ENCODE measurements at regions not wholly inside any gene's neighbourhood (a gene's known extent, or its start where the extent isn't known, plus 50 kb on each side); places are given as distances from the start of the nearest gene placed in this dataset.

- no peak for TF ChIP-seq FOXM1 (IDR thresholded peaks at IDR 0.05; ENCODE audit: borderline replicate concordance)
- no peak for TF ChIP-seq FOXK2 (IDR thresholded peaks at IDR 0.05)
- TF ChIP-seq LEF1 (IDR thresholded peaks at IDR 0.05; ENCODE audit: borderline replicate concordance): no peak
- TF ChIP-seq TARDBP (IDR thresholded peaks at IDR 0.05): no peak
- TF ChIP-seq SP1 (IDR thresholded peaks at IDR 0.05): no peak
- TF ChIP-seq FOXA1 (IDR thresholded peaks at IDR 0.05): no peak
- no peak for TF ChIP-seq ELF4 (IDR thresholded peaks at IDR 0.05)
- TF ChIP-seq L3MBTL2 (conservative IDR thresholded peaks at IDR 0.05): no peak
- no peak for TF ChIP-seq ARNT (IDR thresholded peaks at IDR 0.05)
- no peak for TF ChIP-seq NFRKB (IDR thresholded peaks at IDR 0.05)
- no peak for TF ChIP-seq ZNF384 (IDR thresholded peaks at IDR 0.05)
- TF ChIP-seq HDGF (IDR thresholded peaks at IDR 0.05; ENCODE audit: borderline replicate concordance): no peak
- TF ChIP-seq BHLHE40 (IDR thresholded peaks at IDR 0.05; ENCODE audit: borderline replicate concordance): no peak
- TF ChIP-seq CTBP1 (IDR thresholded peaks at IDR 0.05; ENCODE audit: borderline replicate concordance): no peak
- no peak for TF ChIP-seq PKNOX1 (IDR thresholded peaks at IDR 0.05)
- TF ChIP-seq SUZ12 (IDR thresholded peaks at IDR 0.05): no peak
- ChIA-PET POLR2A (no interaction called here), CTCF (no interaction called here)
- DNase-seq (ENCODE audit: extremely low spot score): no peak
Observed at GRCh38 chr12:4148418-4149056, 125.0 kb upstream of the CCND2 start.

- ChIA-PET POLR2A (interaction anchor here (0.6 kb wide), 1 partner anchor 129 kb away, joined by 3 read pairs; no protein-coding TSS in a partner anchor), CTCF (no interaction called here)
Observed at GRCh38 chr12:4147031-4147481, 126.5 kb upstream of the CCND2 start.

GRCh38 chr12:4145990-4146859 is 127.3 kb upstream of the CCND2 start:
- ChIA-PET POLR2A (interaction anchor here (0.6 kb wide), 1 partner anchor 130 kb away, joined by 3 read pairs; no protein-coding TSS in a partner anchor), CTCF (no interaction called here)
- no peak for DNase-seq (ENCODE audit: extremely low spot score)
- TF ChIP-seq SP1 (IDR thresholded peaks at IDR 0.05): no peak
- no peak for TF ChIP-seq NFRKB (IDR thresholded peaks at IDR 0.05)
- TF ChIP-seq L3MBTL2 (conservative IDR thresholded peaks at IDR 0.05): no peak
- TF ChIP-seq CTBP1 (IDR thresholded peaks at IDR 0.05; ENCODE audit: borderline replicate concordance): no peak
- TF ChIP-seq HDGF (IDR thresholded peaks at IDR 0.05; ENCODE audit: borderline replicate concordance): no peak
- TF ChIP-seq PKNOX1 (IDR thresholded peaks at IDR 0.05): no peak
- TF ChIP-seq FOXK2 (IDR thresholded peaks at IDR 0.05): no peak
- TF ChIP-seq BHLHE40 (IDR thresholded peaks at IDR 0.05; ENCODE audit: borderline replicate concordance): no peak
- no peak for TF ChIP-seq FOXA1 (IDR thresholded peaks at IDR 0.05)
- no peak for TF ChIP-seq ZNF384 (IDR thresholded peaks at IDR 0.05)
- no peak for TF ChIP-seq FOXM1 (IDR thresholded peaks at IDR 0.05; ENCODE audit: borderline replicate concordance)
- no peak for TF ChIP-seq ARNT (IDR thresholded peaks at IDR 0.05)
- TF ChIP-seq LEF1 (IDR thresholded peaks at IDR 0.05; ENCODE audit: borderline replicate concordance): no peak
- TF ChIP-seq ELF4 (IDR thresholded peaks at IDR 0.05): no peak
- TF ChIP-seq TARDBP (IDR thresholded peaks at IDR 0.05): no peak
- no peak for TF ChIP-seq SUZ12 (IDR thresholded peaks at IDR 0.05)

More at GRCh38 chr12:4147031-4147481, 126.5 kb upstream of the CCND2 start:
- TF ChIP-seq FOXA1 (IDR thresholded peaks at IDR 0.05): no peak
- no peak for TF ChIP-seq ZNF384 (IDR thresholded peaks at IDR 0.05)
- no peak for TF ChIP-seq HDGF (IDR thresholded peaks at IDR 0.05; ENCODE audit: borderline replicate concordance)
- TF ChIP-seq SP1 (IDR thresholded peaks at IDR 0.05): no peak
- no peak for TF ChIP-seq NFRKB (IDR thresholded peaks at IDR 0.05)
- no peak for TF ChIP-seq SUZ12 (IDR thresholded peaks at IDR 0.05)
- no peak for TF ChIP-seq ARNT (IDR thresholded peaks at IDR 0.05)
- TF ChIP-seq BHLHE40 (IDR thresholded peaks at IDR 0.05; ENCODE audit: borderline replicate concordance): no peak
- TF ChIP-seq L3MBTL2 (conservative IDR thresholded peaks at IDR 0.05): no peak
- no peak for TF ChIP-seq PKNOX1 (IDR thresholded peaks at IDR 0.05)
- TF ChIP-seq FOXM1 (IDR thresholded peaks at IDR 0.05; ENCODE audit: borderline replicate concordance): no peak
- no peak for TF ChIP-seq TARDBP (IDR thresholded peaks at IDR 0.05)
- no peak for TF ChIP-seq LEF1 (IDR thresholded peaks at IDR 0.05; ENCODE audit: borderline replicate concordance)
- no peak for TF ChIP-seq CTBP1 (IDR thresholded peaks at IDR 0.05; ENCODE audit: borderline replicate concordance)
- TF ChIP-seq FOXK2 (IDR thresholded peaks at IDR 0.05): no peak
- TF ChIP-seq ELF4 (IDR thresholded peaks at IDR 0.05): no peak
- no peak for DNase-seq (ENCODE audit: extremely low spot score)

GRCh38 chr12:4144676-4145075 is 128.9 kb upstream of the CCND2 start:
- CTCF ChIA-PET: interaction anchor here (0.8 kb wide), 1 partner anchor 37 kb away, joined by 7 read pairs; no protein-coding TSS in a partner anchor
- POLR2A ChIA-PET: interaction anchor here (0.5 kb wide), 1 partner anchor 72 kb away, joined by 3 read pairs; no protein-coding TSS in a partner anchor
- TF ChIP-seq ZNF384 (IDR thresholded peaks at IDR 0.05) (no peak), FOXA1 (IDR thresholded peaks at IDR 0.05) (no peak), ARNT (IDR thresholded peaks at IDR 0.05) (no peak), LEF1 (IDR thresholded peaks at IDR 0.05; ENCODE audit: borderline replicate concordance) (no peak), HDGF (IDR thresholded peaks at IDR 0.05; ENCODE audit: borderline replicate concordance) (no peak), ELF4 (IDR thresholded peaks at IDR 0.05) (no peak), TARDBP (IDR thresholded peaks at IDR 0.05) (no peak), PKNOX1 (IDR thresholded peaks at IDR 0.05) (no peak), FOXK2 (IDR thresholded peaks at IDR 0.05) (no peak), L3MBTL2 (conservative IDR thresholded peaks at IDR 0.05) (no peak), BHLHE40 (IDR thresholded peaks at IDR 0.05; ENCODE audit: borderline replicate concordance) (no peak), NFRKB (IDR thresholded peaks at IDR 0.05) (no peak), CTBP1 (IDR thresholded peaks at IDR 0.05; ENCODE audit: borderline replicate concordance) (no peak), SUZ12 (IDR thresholded peaks at IDR 0.05) (no peak), FOXM1 (IDR thresholded peaks at IDR 0.05; ENCODE audit: borderline replicate concordance) (no peak), SP1 (IDR thresholded peaks at IDR 0.05) (no peak)
- no peak for DNase-seq (ENCODE audit: extremely low spot score)

Measured in HEK293T (cell line).